NCI-H345 treated with DMSO at 0.1 percent for 48 hours (cell line): ENCODE measurements at regions not wholly inside any gene's neighbourhood (a gene's known extent, or its start where the extent isn't known, plus 50 kb on each side); places are given as distances from the start of the nearest gene placed in this dataset.
"Not testable (repeated sequence)": the region's sequence is repeated elsewhere in the genome, so short reads cannot be mapped to it uniquely, and the experiment has no call there.

Source experiments
- DNase-seq: peaks from one replicate; lab custom pipeline; 2025; ENCODE audit not compliant: unreplicated experiment; lab: John Stamatoyannopoulos, UW

- no peak for DNase-seq
Observed at GRCh38 chr20:48492015-48492714, 335.6 kb downstream of the PREX1 start.

- no peak for DNase-seq
Observed at GRCh38 chr20:48490961-48491831, 336.6 kb downstream of the PREX1 start.

GRCh38 chr20:48490341-48490740, 337.5 kb downstream of the PREX1 start:
- DNase-seq = not testable (repeated sequence)

- no peak for DNase-seq
Observed at GRCh38 chr20:48489656-48490055, 338.1 kb downstream of the PREX1 start.

GRCh38 chr20:48489046-48489463, 338.7 kb downstream of the PREX1 start:
- DNase-seq = no peak

- DNase-seq = not testable (repeated sequence)
Observed at GRCh38 chr20:48488334-48489034, 339.3 kb downstream of the PREX1 start.

GRCh38 chr20:48486065-48486464, 341.7 kb downstream of the PREX1 start:
- DNase-seq = no peak

GRCh38 chr20:48485153-48485552, 342.6 kb downstream of the PREX1 start:
- DNase-seq = not testable (repeated sequence)

GRCh38 chr20:48483334-48484066, 344.3 kb downstream of the PREX1 start:
- DNase-seq = peak; percentile 22

- DNase-seq = no peak
Observed at GRCh38 chr20:48482790-48483189, 345.0 kb downstream of the PREX1 start.

GRCh38 chr20:48480216-48480772, 347.5 kb downstream of the PREX1 start:
- no peak for DNase-seq

GRCh38 chr20:48478806-48479585, 348.8 kb downstream of the PREX1 start:
- no peak for DNase-seq

- DNase-seq = no peak
Observed at GRCh38 chr20:48478370-48478769, 349.4 kb downstream of the PREX1 start.

GRCh38 chr20:48476854-48477253, 350.9 kb downstream of the PREX1 start:
- no peak for DNase-seq

- DNase-seq = no peak
Observed at GRCh38 chr20:48474022-48474421, 353.8 kb downstream of the PREX1 start.

GRCh38 chr20:48471759-48472408, 355.9 kb downstream of the PREX1 start:
- no peak for DNase-seq

- DNase-seq = no peak
Observed at GRCh38 chr20:48471176-48471575, 356.6 kb downstream of the PREX1 start.

GRCh38 chr20:48470141-48470540, 357.7 kb downstream of the PREX1 start:
- DNase-seq = no peak

GRCh38 chr20:48469026-48469425, 358.8 kb downstream of the PREX1 start:
- DNase-seq = no peak
